Daoy (cell line): ENCODE measurements at regions not wholly inside any gene's neighbourhood (a gene's known extent, or its start where the extent isn't known, plus 50 kb on each side); places are given as distances from the start of the nearest gene placed in this dataset.

Experiments used
- DNase-seq: peaks from one replicate; pipeline ENCODE4 v3.0.0-alpha.2; 2015; ENCODE audit warnings: low read depth

GRCh38 chr16:48831076-48831722 lies 221.2 kb upstream of the N4BP1 start:
- peak; percentile 5 for DNase-seq

DNA sequence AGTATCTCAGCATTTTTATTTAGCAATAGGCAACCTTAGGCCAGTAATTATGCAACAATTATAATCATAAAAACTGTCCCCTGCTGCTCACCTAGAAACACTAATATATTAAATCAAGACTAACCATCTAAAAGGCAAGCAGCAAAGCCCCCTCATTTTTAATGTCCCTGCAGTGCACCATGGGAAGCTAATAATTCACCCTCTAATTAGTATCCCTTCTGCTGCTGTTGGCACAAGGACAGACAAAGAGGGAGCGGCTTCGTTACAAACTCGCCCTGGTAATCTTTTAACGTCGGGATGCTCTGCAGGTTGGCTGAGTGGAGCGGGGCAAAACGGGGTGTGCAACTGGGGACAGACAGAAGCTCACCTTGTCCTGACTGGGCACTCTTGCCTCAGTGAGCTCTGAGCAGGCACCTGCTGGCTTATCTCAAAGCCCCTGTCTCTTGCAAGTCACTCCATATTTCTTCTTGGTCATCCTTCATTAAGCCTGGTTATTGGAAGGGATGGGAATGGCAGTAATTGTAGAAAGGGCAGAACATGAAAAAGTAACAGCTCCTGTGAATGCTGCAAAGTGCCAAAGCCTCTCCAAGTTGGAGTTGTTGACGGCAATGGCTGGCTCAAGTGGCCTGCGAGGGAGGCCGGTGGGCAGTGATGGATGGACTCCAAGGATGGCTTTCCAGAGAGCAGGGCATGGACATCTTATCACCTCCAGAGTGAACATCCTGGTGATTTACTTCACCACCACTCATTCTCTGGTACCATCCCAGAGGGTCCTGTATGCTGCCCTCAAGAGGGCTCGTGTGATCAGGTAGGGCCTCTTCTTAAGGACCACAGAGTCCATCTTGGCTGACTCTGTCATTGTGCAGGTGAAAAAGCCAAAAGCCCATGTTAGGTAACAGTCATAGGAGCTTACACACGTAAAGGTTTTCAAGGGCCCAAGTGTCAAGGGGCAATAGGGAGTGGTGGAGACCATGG lies 219.6 kb upstream of the N4BP1 start:
- no peak for DNase-seq

GRCh38 chr16:48824271-48824670 lies 214.3 kb upstream of the N4BP1 start:
- DNase-seq, result no peak

GRCh38 chr16:48822431-48822830 lies 212.5 kb upstream of the N4BP1 start:
- no peak for DNase-seq

DNA sequence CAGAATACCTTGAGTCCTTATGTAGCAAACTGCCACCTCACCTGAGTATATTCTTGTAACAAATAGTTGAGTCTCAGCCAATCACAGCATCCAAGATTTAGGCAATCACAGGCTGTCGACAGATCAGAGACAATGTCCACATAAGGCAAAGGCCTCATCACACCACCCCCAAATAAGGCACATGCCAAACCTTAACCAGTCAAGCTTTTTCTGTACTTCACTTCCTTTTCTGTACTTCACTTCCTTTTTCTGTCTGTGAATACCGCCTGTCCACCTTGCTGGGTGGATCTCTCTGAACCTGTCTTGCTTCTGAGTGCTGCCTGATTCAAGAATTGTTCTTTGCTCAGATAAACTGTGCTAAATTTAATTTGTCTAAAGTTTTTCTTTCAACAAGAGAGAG lies 210.4 kb upstream of the N4BP1 start:
- no peak for DNase-seq

- DNase-seq, result no peak
Observed at GRCh38 chr16:48818257-48818656, 208.3 kb upstream of the N4BP1 start.

- no peak for DNase-seq
Observed at GRCh38 chr16:48817032-48817431, 207.1 kb upstream of the N4BP1 start.

GRCh38 chr16:48816393-48816792 lies 206.4 kb upstream of the N4BP1 start:
- DNase-seq, result no peak

- DNase-seq, result no peak
Observed at GRCh38 chr16:48814994-48815393, 205.0 kb upstream of the N4BP1 start.

DNA sequence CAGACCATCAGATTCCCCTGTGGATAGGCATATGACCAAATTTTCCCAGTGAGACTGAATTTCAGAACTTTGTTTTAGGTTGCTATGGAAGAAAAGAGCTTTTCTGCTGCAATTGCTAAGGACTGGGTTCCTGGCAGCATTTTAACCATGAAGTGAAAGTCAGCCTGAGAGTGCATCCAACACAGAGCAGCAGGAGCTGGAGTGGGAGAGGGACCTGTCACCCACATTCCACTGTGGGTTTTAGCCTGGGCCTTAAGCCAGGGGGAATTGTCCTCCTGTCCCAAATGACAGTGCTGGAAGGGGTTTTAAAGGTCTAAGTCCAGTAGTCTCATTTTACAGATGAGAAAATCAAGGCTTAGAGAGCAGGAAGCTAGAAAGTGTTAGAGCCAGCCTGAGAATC lies 203.5 kb upstream of the N4BP1 start:
- no peak for DNase-seq

GRCh38 chr16:48812856-48813255 lies 202.9 kb upstream of the N4BP1 start:
- DNase-seq, result no peak

GRCh38 chr16:48811478-48811877 lies 201.5 kb upstream of the N4BP1 start:
- peak; percentile 3 for DNase-seq

GRCh38 chr16:48810803-48811453 lies 200.9 kb upstream of the N4BP1 start:
- DNase-seq, result no peak

DNA sequence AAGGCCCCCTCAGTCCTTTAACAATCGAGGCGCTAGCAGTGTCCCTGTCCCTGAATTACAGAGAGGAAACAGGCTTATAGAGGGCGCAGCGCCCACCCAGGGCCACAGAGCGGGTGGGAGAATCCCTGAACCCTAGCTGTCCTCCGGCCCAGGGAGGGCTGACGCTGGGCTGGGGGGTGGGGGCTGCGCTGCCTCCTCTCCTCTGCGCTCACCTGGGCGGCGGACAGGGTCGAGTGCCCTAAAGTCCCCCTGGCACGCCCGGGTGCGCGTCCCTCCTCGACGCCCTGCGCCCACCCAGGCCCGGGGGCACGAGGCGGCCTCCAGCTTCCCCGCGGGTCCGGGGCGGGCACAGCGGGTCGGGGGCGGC lies 200.4 kb upstream of the N4BP1 start:
- DNase-seq, result no peak

DNA sequence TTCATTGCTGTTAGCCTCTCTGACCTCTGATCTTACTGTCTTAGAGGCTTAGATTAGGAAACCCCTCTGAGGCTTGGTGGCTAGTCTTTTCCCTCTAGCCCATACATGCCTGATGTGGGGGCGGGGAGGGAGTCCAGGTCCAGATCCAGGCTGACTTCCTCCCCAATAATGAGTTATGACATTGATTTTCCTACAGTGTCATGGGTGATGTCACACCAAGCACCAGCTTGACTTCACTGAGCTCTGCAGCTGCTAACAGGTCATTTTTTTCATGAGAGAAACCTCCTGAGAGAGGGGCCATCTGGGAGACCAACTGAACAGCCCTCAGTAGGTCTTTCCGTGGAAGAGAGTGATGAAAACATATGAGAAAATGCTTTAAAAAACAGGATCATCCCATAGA lies 180.2 kb upstream of the N4BP1 start:
- DNase-seq, result no peak

DNA sequence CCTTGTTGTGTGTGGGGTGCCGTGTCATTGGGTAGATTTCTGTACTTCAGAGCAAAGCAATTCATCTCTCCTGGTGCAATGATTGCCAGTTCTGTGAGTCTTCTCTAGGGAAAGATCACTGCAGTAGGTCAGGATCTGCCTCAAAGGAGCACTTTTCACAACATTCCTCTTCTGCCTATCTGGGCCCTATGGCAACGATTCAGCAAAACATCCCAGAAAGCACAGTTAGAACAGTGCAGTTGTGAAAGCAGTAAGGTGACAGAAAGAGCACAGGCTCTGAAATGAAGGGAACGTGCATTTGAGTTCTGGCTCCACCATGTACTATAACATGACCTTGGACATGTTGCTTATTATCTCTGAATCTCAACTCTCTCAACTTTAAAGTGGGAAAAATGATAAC lies 178.5 kb upstream of the N4BP1 start:
- DNase-seq, result no peak

- DNase-seq, result no peak
Observed at GRCh38 chr16:48745541-48745940, 135.6 kb upstream of the N4BP1 start.

DNA sequence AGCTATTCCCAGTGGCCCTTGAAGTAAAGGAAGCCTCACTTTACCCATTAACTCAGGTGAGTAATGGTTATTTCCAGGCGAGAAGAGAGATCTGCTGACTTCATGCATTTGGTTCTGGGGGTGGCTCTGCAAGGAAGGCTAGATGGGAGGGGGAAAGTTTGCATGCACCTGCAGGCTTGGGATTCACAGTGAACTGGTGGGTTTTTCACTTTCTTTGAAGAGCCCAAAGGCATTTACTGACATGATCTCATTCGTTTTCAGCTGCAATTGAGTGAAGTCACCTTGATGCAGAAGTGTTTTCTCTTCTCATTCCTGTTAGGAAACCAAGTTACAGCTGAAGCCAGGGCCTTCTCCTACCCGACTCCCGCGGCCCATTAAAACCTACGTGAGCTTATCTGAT lies 131.0 kb upstream of the N4BP1 start:
- DNase-seq, result no peak

GRCh38 chr16:48734220-48734619 lies 124.2 kb upstream of the N4BP1 start:
- no peak for DNase-seq

- DNase-seq, result no peak
Observed at GRCh38 chr16:48704710-48705109, 94.7 kb upstream of the N4BP1 start.

GRCh38 chr16:48687421-48688038 lies 77.5 kb upstream of the N4BP1 start:
- peak; percentile 34 for DNase-seq

- no peak for DNase-seq
Observed at GRCh38 chr16:48684148-48684547, 74.2 kb upstream of the N4BP1 start.
